HEK293 (cell line): ENCODE measurements at regions not wholly inside any gene's neighbourhood (a gene's known extent, or its start where the extent isn't known, plus 50 kb on each side); places are given as distances from the start of the nearest gene placed in this dataset.

Source experiments
- YY1 ChIP-seq: fragments of 450-650 bp; formaldehyde crosslinking; IDR thresholded peaks from 2 replicates; pipeline ENCODE4 v1.5.1; 2018; ENCODE audit warnings: missing biosample characterization, missing genetic modification characterization
- ZNF19 ChIP-seq: fragments of 450-650 bp; formaldehyde crosslinking; IDR thresholded peaks from 2 replicates; pipeline ENCODE4; 2016; ENCODE audit warnings: missing biosample characterization, missing genetic modification characterization, low read depth
- TF ChIP-seq, protein P1 (sequence below): fragments of 450-650 bp; formaldehyde crosslinking; IDR thresholded peaks from 2 replicates; pipeline ENCODE4 v1.5.1; 2016; ENCODE audit warnings: missing biosample characterization, missing genetic modification characterization

DNA sequence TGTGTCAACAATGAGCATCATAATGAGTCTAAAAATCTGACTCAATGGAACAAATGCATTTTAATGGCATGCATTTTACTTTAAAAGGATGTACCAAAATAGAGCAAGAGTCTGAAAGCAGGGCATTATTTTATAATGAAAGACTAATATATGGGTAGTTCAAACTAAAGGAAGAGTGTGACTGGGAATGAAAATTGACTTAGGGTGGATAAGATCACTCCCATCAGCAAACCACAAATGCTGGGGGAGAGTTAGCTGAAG, 114.7 kb downstream of the SOX4 start:
- TF ChIP-seq ZNF19 (tag by site-specific recombination) (no peak), YY1 (no peak)
- TF ChIP-seq, protein P1, sequence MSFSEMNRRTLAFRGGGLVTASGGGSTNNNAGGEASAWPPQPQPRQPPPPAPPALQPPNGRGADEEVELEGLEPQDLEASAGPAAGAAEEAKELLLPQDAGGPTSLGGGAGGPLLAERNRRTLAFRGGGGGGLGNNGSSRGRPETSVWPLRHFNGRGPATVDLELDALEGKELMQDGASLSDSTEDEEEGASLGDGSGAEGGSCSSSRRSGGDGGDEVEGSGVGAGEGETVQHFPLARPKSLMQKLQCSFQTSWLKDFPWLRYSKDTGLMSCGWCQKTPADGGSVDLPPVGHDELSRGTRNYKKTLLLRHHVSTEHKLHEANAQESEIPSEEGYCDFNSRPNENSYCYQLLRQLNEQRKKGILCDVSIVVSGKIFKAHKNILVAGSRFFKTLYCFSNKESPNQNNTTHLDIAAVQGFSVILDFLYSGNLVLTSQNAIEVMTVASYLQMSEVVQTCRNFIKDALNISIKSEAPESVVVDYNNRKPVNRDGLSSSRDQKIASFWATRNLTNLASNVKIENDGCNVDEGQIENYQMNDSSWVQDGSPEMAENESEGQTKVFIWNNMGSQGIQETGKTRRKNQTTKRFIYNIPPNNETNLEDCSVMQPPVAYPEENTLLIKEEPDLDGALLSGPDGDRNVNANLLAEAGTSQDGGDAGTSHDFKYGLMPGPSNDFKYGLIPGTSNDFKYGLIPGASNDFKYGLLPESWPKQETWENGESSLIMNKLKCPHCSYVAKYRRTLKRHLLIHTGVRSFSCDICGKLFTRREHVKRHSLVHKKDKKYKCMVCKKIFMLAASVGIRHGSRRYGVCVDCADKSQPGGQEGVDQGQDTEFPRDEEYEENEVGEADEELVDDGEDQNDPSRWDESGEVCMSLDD (tag by site-specific recombination), result no peak
